CD4-positive, alpha-beta memory T cell (primary cell): ENCODE measurements at regions not wholly inside any gene's neighbourhood (a gene's known extent, or its start where the extent isn't known, plus 50 kb on each side); places are given as distances from the start of the nearest gene placed in this dataset.

ENCODE experiments used
- CTCF ChIA-PET: fragments of 350-600 bp; sonication (Branson Sonifier 250); formaldehyde crosslinking; loops from one replicate; lab custom pipeline; 2021; ENCODE audit warnings: inconsistent platforms; ENCODE audit not compliant: partially characterized antibody; lab: Charles Lee
- POLR2A ChIA-PET: fragments of 350-600 bp; sonication (Branson Sonifier 250); formaldehyde crosslinking; loops from one replicate; lab custom pipeline; 2021; ENCODE audit not compliant: partially characterized antibody; lab: Charles Lee
- DNase-seq, 5 donors: peaks; one replicate each; pipeline versions ENCODE4 v3.0.0 to v3.0.0-alpha.2; 2020 to 2022; ENCODE audit warnings: mixed read lengths in 1 of 5
- H3K27ac ChIP-seq: one replicate; pipeline ENCODE4 v1.7.0; 2013; ENCODE audit warnings: low read depth, low read length
- H3K27me3 ChIP-seq: 2 replicates; pipeline ENCODE4 v1.7.0; 2013; ENCODE audit warnings: mild to moderate bottlenecking, low read length, moderate library complexity; ENCODE audit not compliant: insufficient read depth
- H3K36me3 ChIP-seq: 2 replicates; pipeline ENCODE4 v1.7.0; 2013; ENCODE audit warnings: mild to moderate bottlenecking, low read length, moderate library complexity; ENCODE audit not compliant: insufficient read depth
- H3K4me1 ChIP-seq: 2 replicates; pipeline ENCODE4 v1.7.0; 2013; ENCODE audit warnings: mild to moderate bottlenecking, low read length, moderate library complexity; ENCODE audit not compliant: insufficient read depth
- H3K4me3 ChIP-seq, 2 donors: one replicate each; pipeline ENCODE4 v1.7.0; 2013; ENCODE audit warnings: low read length in 2 of 2, mild to moderate bottlenecking in 1 of 2
- H3K9me3 ChIP-seq, 2 donors: one replicate each; pipeline ENCODE4 v1.7.0; 2013; ENCODE audit warnings: low read length in 2 of 2, control low read depth in 1 of 2; ENCODE audit not compliant: control insufficient read depth in 1 of 2
- H3K27ac Mint-ChIP-seq, 7 donors: one replicate each; pipeline ENCODE4 v1.8.0; 2020 to 2021; ENCODE audit warnings: mixed read lengths in 7 of 7, mild to moderate bottlenecking in 6 of 7, inconsistent platforms in 3 of 7, moderate library complexity in 3 of 7
- H3K27me3 Mint-ChIP-seq, 2 donors: one replicate each; pipeline ENCODE4 v1.8.0; 2020 to 2021; ENCODE audit warnings: mixed read lengths in 2 of 2
- H3K36me3 Mint-ChIP-seq, 2 donors: one replicate each; pipeline ENCODE4 v1.8.0; 2020 to 2021; ENCODE audit warnings: mixed read lengths in 2 of 2, inconsistent platforms in 1 of 2, mild to moderate bottlenecking in 1 of 2
- H3K4me1 Mint-ChIP-seq, 4 donors: one replicate each; pipeline ENCODE4 v1.8.0; 2020 to 2021; ENCODE audit warnings: mixed read lengths in 4 of 4, mild to moderate bottlenecking in 1 of 4
- H3K4me3 Mint-ChIP-seq, 8 donors: one replicate each; pipeline ENCODE4 v1.8.0; 2020 to 2021; ENCODE audit warnings: mixed read lengths in 8 of 8, mild to moderate bottlenecking in 7 of 8, moderate library complexity in 6 of 8, inconsistent platforms in 3 of 8
- H3K9me3 Mint-ChIP-seq, 8 donors: one replicate each; pipeline ENCODE4 v1.8.0; 2020 to 2021; ENCODE audit warnings: mixed read lengths in 8 of 8, mild to moderate bottlenecking in 5 of 8, inconsistent platforms in 3 of 8, moderate library complexity in 1 of 8
- intact Hi-C: fragments of 100-400 bp; cut with micrococcal nuclease; formaldehyde crosslinking; loops from one replicate; pipeline ENCODE4 v1.15.1; 2023

DNA sequence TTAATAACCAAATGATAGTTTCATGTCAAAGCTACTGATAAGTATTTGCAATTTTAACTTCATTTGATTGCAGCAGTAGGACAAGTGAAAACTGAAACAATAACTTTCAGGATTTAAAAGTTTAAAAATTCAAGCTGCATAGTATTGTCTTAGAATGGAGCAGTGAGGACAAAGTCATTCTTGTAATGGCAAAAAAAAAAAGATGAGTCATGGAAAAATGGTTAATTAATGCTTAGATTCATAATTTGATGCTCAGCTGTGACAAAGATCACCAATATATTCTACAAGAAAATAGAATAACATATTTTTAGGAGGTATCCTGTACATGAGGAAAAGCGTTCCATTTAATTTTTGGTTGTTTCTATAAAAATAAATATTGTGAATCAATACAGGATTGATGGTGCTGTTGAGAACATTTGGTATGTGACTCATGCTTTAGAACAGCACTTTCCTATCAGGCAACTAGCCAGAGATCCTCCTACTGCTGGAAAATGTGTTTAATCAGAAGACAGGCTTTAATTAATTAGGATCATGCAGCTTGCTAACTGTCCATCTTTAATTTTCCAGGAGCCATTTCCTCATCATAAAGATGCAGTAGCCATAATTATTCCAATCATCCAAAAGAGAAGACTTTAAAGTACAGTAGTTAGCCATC, 239.0 kb upstream of the MMADHC start:
- POLR2A ChIA-PET: no interaction called here
- Histone ChIP-seq H3K4me3 (no peak overlapping the region), H3K36me3 (no peaks in the 10 kb centered on the region), H3K27me3 (no peaks in the 10 kb centered on the region), H3K9me3 (no peaks in the 10 kb centered on the region), H3K27ac (no peak overlapping the region), H3K4me1 (no peaks in the 10 kb centered on the region)
- H3K27ac Mint-ChIP-seq: no peak overlapping the region
- CTCF ChIA-PET: interaction anchor here (0.6 kb wide), 1 partner anchor 11 kb away, joined by 3 read pairs; no protein-coding TSS in a partner anchor
- H3K27me3 Mint-ChIP-seq: no peaks in the 10 kb centered on the region
- no peak overlapping the region for H3K4me3 Mint-ChIP-seq
- H3K4me1 Mint-ChIP-seq: no peaks in the 10 kb centered on the region
- intact Hi-C loops: no loop called here
- DNase-seq: no peak
- H3K9me3 Mint-ChIP-seq: peaks cover 0 to 10% (median under 1%) of the 10 kb centered on the region in 8 donors
- H3K36me3 Mint-ChIP-seq: no peaks in the 10 kb centered on the region

- H3K27ac Mint-ChIP-seq: no peak overlapping the region
- Histone ChIP-seq H3K9me3 (no peaks in the 10 kb centered on the region), H3K4me1 (no peaks in the 10 kb centered on the region), H3K27ac (no peak overlapping the region), H3K4me3 (no peak overlapping the region), H3K36me3 (no peaks in the 10 kb centered on the region), H3K27me3 (no peaks in the 10 kb centered on the region)
- intact Hi-C loops: no loop called here
- peaks cover 0 to 10% (median under 1%) of the 10 kb centered on the region in 8 donors for H3K9me3 Mint-ChIP-seq
- no peaks in the 10 kb centered on the region for H3K27me3 Mint-ChIP-seq
- ChIA-PET CTCF (no interaction called here), POLR2A (no interaction called here)
- H3K36me3 Mint-ChIP-seq: no peaks in the 10 kb centered on the region
- H3K4me1 Mint-ChIP-seq: no peaks in the 10 kb centered on the region
- no peak overlapping the region for H3K4me3 Mint-ChIP-seq
- no peak for DNase-seq
Measured at GRCh38 chr2:149825473-149825872, 237.9 kb upstream of the MMADHC start.

GRCh38 chr2:149824136-149824535, 236.6 kb upstream of the MMADHC start:
- Histone ChIP-seq H3K4me3 (no peak overlapping the region), H3K27me3 (no peaks in the 10 kb centered on the region), H3K9me3 (no peaks in the 10 kb centered on the region), H3K36me3 (no peaks in the 10 kb centered on the region), H3K4me1 (no peaks in the 10 kb centered on the region), H3K27ac (no peak overlapping the region)
- ChIA-PET POLR2A (no interaction called here), CTCF (no interaction called here)
- H3K4me3 Mint-ChIP-seq: no peak overlapping the region
- no peaks in the 10 kb centered on the region for H3K4me1 Mint-ChIP-seq
- H3K9me3 Mint-ChIP-seq: peaks cover 0 to 7% (median 2%) of the 10 kb centered on the region in 8 donors
- no peaks in the 10 kb centered on the region for H3K36me3 Mint-ChIP-seq
- no peak for DNase-seq
- intact Hi-C loops: no loop called here
- H3K27me3 Mint-ChIP-seq: no peaks in the 10 kb centered on the region
- H3K27ac Mint-ChIP-seq: no peak overlapping the region

GRCh38 chr2:149819356-149819957, 231.9 kb upstream of the MMADHC start:
- Histone ChIP-seq H3K9me3 (no peaks in the 10 kb centered on the region), H3K27ac (no peak overlapping the region), H3K27me3 (no peaks in the 10 kb centered on the region), H3K36me3 (no peaks in the 10 kb centered on the region), H3K4me1 (no peaks in the 10 kb centered on the region), H3K4me3 (no peak overlapping the region)
- CTCF ChIA-PET: no interaction called here
- Mint-ChIP-seq H3K4me1 (no peaks in the 10 kb centered on the region), H3K9me3 (peaks cover 0 to 7% (median 0%) of the 10 kb centered on the region in 8 donors), H3K27me3 (no peaks in the 10 kb centered on the region), H3K4me3 (no peak overlapping the region), H3K36me3 (no peaks in the 10 kb centered on the region), H3K27ac (no peak overlapping the region)
- intact Hi-C loops: no loop called here
- POLR2A ChIA-PET: no interaction called here
- no peak for DNase-seq

GRCh38 chr2:149816756-149817551, 229.4 kb upstream of the MMADHC start:
- H3K27ac Mint-ChIP-seq: no peak overlapping the region
- intact Hi-C loops: no loop called here

GRCh38 chr2:149815941-149816340, 228.4 kb upstream of the MMADHC start:
- H3K36me3 ChIP-seq: no peaks in the 10 kb centered on the region
- H3K4me1 ChIP-seq: no peaks in the 10 kb centered on the region
- Mint-ChIP-seq H3K4me1 (no peaks in the 10 kb centered on the region), H3K27me3 (no peaks in the 10 kb centered on the region), H3K27ac (no peak overlapping the region), H3K4me3 (no peak overlapping the region), H3K36me3 (no peaks in the 10 kb centered on the region), H3K9me3 (peaks cover 0 to 8% (median 4%) of the 10 kb centered on the region in 8 donors)
- DNase-seq: no peak
- no peak overlapping the region for H3K4me3 ChIP-seq
- no peak overlapping the region for H3K27ac ChIP-seq
- ChIA-PET CTCF (no interaction called here), POLR2A (no interaction called here)
- H3K27me3 ChIP-seq: no peaks in the 10 kb centered on the region
- H3K9me3 ChIP-seq: no peaks in the 10 kb centered on the region
- intact Hi-C loops: no loop called here

More at GRCh38 chr2:149816756-149817551, 229.4 kb upstream of the MMADHC start:
- Histone ChIP-seq H3K27me3 (no peaks in the 10 kb centered on the region), H3K4me1 (no peaks in the 10 kb centered on the region), H3K4me3 (no peak overlapping the region), H3K36me3 (no peaks in the 10 kb centered on the region), H3K9me3 (no peaks in the 10 kb centered on the region), H3K27ac (no peak overlapping the region)
- H3K27me3 Mint-ChIP-seq: no peaks in the 10 kb centered on the region
- H3K4me3 Mint-ChIP-seq: no peak overlapping the region
- POLR2A ChIA-PET: no interaction called here
- no peaks in the 10 kb centered on the region for H3K36me3 Mint-ChIP-seq
- peaks cover 0 to 5% (median 1%) of the 10 kb centered on the region in 8 donors for H3K9me3 Mint-ChIP-seq
- CTCF ChIA-PET: no interaction called here
- no peaks in the 10 kb centered on the region for H3K4me1 Mint-ChIP-seq
- DNase-seq: no peak

DNA sequence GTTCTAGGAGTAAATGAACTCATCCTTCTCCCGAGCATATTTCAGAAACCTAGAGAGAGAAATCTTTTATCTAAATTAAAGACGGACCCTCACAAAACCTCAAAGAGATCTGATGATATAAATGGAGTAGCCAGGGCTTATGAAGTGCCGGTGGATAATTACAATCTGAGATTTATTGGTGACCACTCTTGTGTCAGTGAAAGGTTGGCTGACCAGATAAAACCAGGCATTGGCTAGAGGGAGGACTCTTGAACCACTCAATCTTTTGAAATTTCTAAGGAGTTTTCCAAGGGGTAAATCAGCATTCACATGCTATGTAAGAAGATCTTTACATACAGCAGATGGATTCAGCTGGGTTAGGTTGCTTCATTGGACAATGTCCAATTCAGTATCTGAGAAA, 227.3 kb upstream of the MMADHC start:
- Histone ChIP-seq H3K4me1 (no peaks in the 10 kb centered on the region), H3K4me3 (no peak overlapping the region), H3K36me3 (no peaks in the 10 kb centered on the region), H3K27ac (no peak overlapping the region), H3K27me3 (no peaks in the 10 kb centered on the region), H3K9me3 (no peaks in the 10 kb centered on the region)
- Mint-ChIP-seq H3K36me3 (no peaks in the 10 kb centered on the region), H3K27me3 (no peaks in the 10 kb centered on the region), H3K4me3 (no peak overlapping the region), H3K27ac (no peak overlapping the region), H3K9me3 (peaks cover 0 to 8% (median 4%) of the 10 kb centered on the region in 8 donors), H3K4me1 (no peaks in the 10 kb centered on the region)
- DNase-seq: no peak
- intact Hi-C loops: no loop called here
- ChIA-PET POLR2A (no interaction called here), CTCF (no interaction called here)
